GM12878 (cell line): ENCODE measurements at regions not wholly inside any gene's neighbourhood (a gene's known extent, or its start where the extent isn't known, plus 50 kb on each side); places are given as distances from the start of the nearest gene placed in this dataset.

Experiments
- CHD2 ChIP-seq: IDR thresholded peaks from 2 replicates; pipeline ENCODE4 v1.6.1; 2011; ENCODE audit warnings: low read depth, low read length, improper control_type of control experiment, borderline replicate concordance
- JUNB ChIP-seq: IDR thresholded peaks from 2 replicates; pipeline ENCODE4 v1.6.1; 2016; ENCODE audit warnings: antibody characterized with exemption, mild to moderate bottlenecking
- PBX3 ChIP-seq: IDR thresholded peaks from 2 replicates; pipeline ENCODE4 v1.6.1; 2011; ENCODE audit warnings: mild to moderate bottlenecking, low read depth, low read length, moderate library complexity; ENCODE audit not compliant: insufficient replicate concordance
- SIX5 ChIP-seq: IDR thresholded peaks from 2 replicates; pipeline ENCODE4 v1.6.1; 2011; ENCODE audit warnings: mild to moderate bottlenecking, low read depth, low read length, moderate library complexity; ENCODE audit not compliant: severe bottlenecking
- USF1 ChIP-seq: IDR thresholded peaks from 2 replicates; pipeline ENCODE4 v1.6.1; 2011; ENCODE audit warnings: borderline replicate concordance, low read depth, mild to moderate bottlenecking, moderate library complexity, mixed read lengths, low read length; ENCODE audit not compliant: insufficient read depth; ENCODE audit errors: extremely low read length
- TF ChIP-seq, protein P1 (sequence below): IDR thresholded peaks from 2 replicates; pipeline ENCODE4 v1.6.1; 2012; ENCODE audit warnings: improper control_type of control experiment, low read depth, low read length; ENCODE audit not compliant: insufficient replicate concordance

DNA sequence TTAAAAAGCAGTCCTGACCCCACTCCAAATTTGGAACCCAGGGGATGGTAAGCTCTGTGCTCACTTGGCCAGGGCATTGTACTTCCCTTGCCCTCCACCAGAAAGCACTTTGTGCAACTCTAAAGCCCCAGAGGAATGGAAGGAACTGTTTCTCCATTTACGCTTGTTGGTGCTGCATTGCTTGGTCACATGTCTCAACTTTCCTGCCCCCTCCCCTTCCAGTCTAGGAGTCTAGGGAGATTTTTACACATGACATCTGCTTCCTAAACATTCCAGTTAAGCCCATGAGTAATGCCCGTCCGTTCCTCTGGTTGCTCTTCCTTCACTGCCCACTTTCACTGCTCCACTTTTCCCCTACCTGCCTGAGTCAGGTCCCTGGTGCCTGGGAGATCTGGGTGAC is 92.6 kb upstream of the MAP1LC3B2 start (continued):
- no peak for TF ChIP-seq CHD2
- TF ChIP-seq USF1: no peak
- TF ChIP-seq PBX3: no peak
- no peak for TF ChIP-seq JUNB
- TF ChIP-seq, protein P1, sequence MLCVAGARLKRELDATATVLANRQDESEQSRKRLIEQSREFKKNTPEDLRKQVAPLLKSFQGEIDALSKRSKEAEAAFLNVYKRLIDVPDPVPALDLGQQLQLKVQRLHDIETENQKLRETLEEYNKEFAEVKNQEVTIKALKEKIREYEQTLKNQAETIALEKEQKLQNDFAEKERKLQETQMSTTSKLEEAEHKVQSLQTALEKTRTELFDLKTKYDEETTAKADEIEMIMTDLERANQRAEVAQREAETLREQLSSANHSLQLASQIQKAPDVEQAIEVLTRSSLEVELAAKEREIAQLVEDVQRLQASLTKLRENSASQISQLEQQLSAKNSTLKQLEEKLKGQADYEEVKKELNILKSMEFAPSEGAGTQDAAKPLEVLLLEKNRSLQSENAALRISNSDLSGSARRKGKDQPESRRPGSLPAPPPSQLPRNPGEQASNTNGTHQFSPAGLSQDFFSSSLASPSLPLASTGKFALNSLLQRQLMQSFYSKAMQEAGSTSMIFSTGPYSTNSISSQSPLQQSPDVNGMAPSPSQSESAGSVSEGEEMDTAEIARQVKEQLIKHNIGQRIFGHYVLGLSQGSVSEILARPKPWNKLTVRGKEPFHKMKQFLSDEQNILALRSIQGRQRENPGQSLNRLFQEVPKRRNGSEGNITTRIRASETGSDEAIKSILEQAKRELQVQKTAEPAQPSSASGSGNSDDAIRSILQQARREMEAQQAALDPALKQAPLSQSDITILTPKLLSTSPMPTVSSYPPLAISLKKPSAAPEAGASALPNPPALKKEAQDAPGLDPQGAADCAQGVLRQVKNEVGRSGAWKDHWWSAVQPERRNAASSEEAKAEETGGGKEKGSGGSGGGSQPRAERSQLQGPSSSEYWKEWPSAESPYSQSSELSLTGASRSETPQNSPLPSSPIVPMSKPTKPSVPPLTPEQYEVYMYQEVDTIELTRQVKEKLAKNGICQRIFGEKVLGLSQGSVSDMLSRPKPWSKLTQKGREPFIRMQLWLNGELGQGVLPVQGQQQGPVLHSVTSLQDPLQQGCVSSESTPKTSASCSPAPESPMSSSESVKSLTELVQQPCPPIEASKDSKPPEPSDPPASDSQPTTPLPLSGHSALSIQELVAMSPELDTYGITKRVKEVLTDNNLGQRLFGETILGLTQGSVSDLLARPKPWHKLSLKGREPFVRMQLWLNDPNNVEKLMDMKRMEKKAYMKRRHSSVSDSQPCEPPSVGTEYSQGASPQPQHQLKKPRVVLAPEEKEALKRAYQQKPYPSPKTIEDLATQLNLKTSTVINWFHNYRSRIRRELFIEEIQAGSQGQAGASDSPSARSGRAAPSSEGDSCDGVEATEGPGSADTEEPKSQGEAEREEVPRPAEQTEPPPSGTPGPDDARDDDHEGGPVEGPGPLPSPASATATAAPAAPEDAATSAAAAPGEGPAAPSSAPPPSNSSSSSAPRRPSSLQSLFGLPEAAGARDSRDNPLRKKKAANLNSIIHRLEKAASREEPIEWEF: no peak
- no peak for TF ChIP-seq SIX5
